Stomach smooth muscle (tissue), 2 donors: ENCODE measurements at regions not wholly inside any gene's neighbourhood (a gene's known extent, or its start where the extent isn't known, plus 50 kb on each side); places are given as distances from the start of the nearest gene placed in this dataset.

Source experiments
- H3K27ac ChIP-seq: one replicate; pipeline ENCODE4 v1.7.0; 2013; ENCODE audit warnings: mild to moderate bottlenecking, low read length, inconsistent platforms
- H3K27me3 ChIP-seq, 2 donors: one replicate each; pipeline ENCODE4 v1.7.0; 2013; ENCODE audit warnings: low read length in 2 of 2; ENCODE audit not compliant: insufficient read depth in 2 of 2, control insufficient read depth in 1 of 2
- H3K36me3 ChIP-seq, 2 donors: one replicate each; pipeline ENCODE4 v1.7.0; 2013; ENCODE audit warnings: low read length in 2 of 2; ENCODE audit not compliant: control insufficient read depth in 2 of 2, insufficient read depth in 2 of 2
- H3K4me1 ChIP-seq: one replicate; pipeline ENCODE4 v1.7.0; 2013; ENCODE audit warnings: low read length; ENCODE audit not compliant: control insufficient read depth, insufficient read depth
- H3K4me3 ChIP-seq, 2 donors: one replicate each; pipeline ENCODE4 v1.7.0; 2013; ENCODE audit warnings: low read length in 2 of 2
- H3K9ac ChIP-seq, 2 donors: one replicate each; pipeline ENCODE4 v1.7.0; 2013; ENCODE audit warnings: low read length in 2 of 2, mild to moderate bottlenecking in 1 of 2
- H3K9me3 ChIP-seq, 2 donors: one replicate each; pipeline ENCODE4 v1.7.0; 2013; ENCODE audit warnings: low read length in 2 of 2; ENCODE audit not compliant: control insufficient read depth in 2 of 2
- donor health status: healthy.
- donor health status: Pancreatic carcinoma.

DNA sequence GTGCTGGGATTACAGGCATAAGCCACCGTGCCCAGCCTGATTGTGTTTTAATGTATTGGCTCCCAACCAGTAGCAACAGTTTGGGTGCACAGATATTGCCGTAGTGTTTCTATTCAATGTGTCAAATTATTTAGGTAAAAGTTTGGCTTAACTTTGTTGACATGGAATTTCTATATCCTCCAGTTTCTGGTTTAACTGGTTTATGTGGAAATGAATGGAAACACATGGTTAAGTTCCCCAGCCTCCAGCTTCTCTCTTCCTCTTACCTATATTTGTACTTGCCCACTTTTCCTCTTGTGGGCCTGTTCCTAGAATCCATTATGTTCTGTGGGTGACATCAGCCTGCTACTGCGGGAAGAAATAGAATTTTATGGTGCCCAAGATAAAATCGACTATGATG, 53.9 kb upstream of the ESR1 start:
- Histone ChIP-seq H3K36me3 (no peaks in the 10 kb centered on the region), H3K27me3 (no peaks in the 10 kb centered on the region), H3K4me1 (no peaks in the 10 kb centered on the region), H3K4me3 (no peak overlapping the region), H3K9me3 (no peaks in the 10 kb centered on the region), H3K9ac (no peak overlapping the region), H3K27ac (no peak overlapping the region)

GRCh38 chr6:151757506-151757955, 50.0 kb upstream of the ESR1 start:
- no peaks in the 10 kb centered on the region for H3K4me1 ChIP-seq
- no peaks in the 10 kb centered on the region for H3K9me3 ChIP-seq
- no peaks in the 10 kb centered on the region for H3K27me3 ChIP-seq
- H3K36me3 ChIP-seq: no peaks in the 10 kb centered on the region
- no peak overlapping the region for H3K9ac ChIP-seq
- no peak overlapping the region for H3K27ac ChIP-seq
- no peak overlapping the region for H3K4me3 ChIP-seq
